Spleen (tissue), 7 donors: ENCODE measurements at regions not wholly inside any gene's neighbourhood (a gene's known extent, or its start where the extent isn't known, plus 50 kb on each side); places are given as distances from the start of the nearest gene placed in this dataset.

ENCODE experiments used
- POLR2A ChIP-seq, 3 donors: fragments of 450-650 bp; IDR thresholded peaks; one replicate each; pipeline ENCODE4 v1.5.1; 2017; ENCODE audit warnings: antibody characterized with exemption in 3 of 3, mild to moderate bottlenecking in 1 of 3
- TF ChIP-seq, protein P1 (sequence below), 11 experiments: fragments of 200-600 bp in 7 of 11; fragments of 450-650 bp in 4 of 11; sonication (generic) in 4 of 11; IDR thresholded peaks in 8 of 11; conservative IDR thresholded peaks in 3 of 11; 1 replicate in 7 of 11; 2 replicates in 4 of 11; pipeline versions ENCODE4 v1.4.0 to v1.8.0; 2016 to 2021; ENCODE audit warnings: antibody characterized with exemption in 11 of 11, inconsistent platforms in 4 of 11, mild to moderate bottlenecking in 1 of 11
- donor health status: DM: no; HTN: no; CAD: no; lungs with moderate emphysema.
- donor health status: DM: no; HTN: no; CAD: no.
- donor health status: DM: no; HTN: no; CAD: no.

DNA sequence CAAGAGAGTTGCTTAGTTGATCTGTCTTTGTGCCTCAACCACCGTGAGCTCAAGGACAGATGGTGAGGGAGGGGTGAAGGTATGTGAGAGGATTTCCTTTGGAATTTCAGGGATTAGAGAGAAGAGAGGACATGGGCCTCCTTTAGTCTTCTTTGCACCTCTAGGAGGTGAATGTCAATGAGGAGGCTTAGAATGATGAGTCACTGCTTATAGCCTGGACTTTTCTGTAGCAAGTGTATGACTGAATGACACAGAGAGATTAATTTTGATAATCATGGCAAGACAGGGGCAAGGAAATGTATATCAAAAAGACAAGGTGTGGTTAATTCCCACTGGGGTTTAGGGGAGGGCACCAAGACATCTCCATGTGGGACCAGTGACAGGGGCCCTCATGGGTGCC is 947.3 kb upstream of the TENM4 start:
- TF ChIP-seq, protein P1, sequence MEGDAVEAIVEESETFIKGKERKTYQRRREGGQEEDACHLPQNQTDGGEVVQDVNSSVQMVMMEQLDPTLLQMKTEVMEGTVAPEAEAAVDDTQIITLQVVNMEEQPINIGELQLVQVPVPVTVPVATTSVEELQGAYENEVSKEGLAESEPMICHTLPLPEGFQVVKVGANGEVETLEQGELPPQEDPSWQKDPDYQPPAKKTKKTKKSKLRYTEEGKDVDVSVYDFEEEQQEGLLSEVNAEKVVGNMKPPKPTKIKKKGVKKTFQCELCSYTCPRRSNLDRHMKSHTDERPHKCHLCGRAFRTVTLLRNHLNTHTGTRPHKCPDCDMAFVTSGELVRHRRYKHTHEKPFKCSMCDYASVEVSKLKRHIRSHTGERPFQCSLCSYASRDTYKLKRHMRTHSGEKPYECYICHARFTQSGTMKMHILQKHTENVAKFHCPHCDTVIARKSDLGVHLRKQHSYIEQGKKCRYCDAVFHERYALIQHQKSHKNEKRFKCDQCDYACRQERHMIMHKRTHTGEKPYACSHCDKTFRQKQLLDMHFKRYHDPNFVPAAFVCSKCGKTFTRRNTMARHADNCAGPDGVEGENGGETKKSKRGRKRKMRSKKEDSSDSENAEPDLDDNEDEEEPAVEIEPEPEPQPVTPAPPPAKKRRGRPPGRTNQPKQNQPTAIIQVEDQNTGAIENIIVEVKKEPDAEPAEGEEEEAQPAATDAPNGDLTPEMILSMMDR (IDR thresholded peaks at IDR 0.05 in 8 of 11, conservative IDR thresholded peaks at IDR 0.05 in 3 of 11) = no peak
- no peak for TF ChIP-seq POLR2A (IDR thresholded peaks at IDR 0.05)
